BLaER1 treated with 17β-estradiol and CSF1 and Interleukin-3, amounts not matched to agents 10 nM and 100 nM (cell line): ENCODE measurements at regions not wholly inside any gene's neighbourhood (a gene's known extent, or its start where the extent isn't known, plus 50 kb on each side); places are given as distances from the start of the nearest gene placed in this dataset.

ENCODE experiments used
- H3K27ac ChIP-seq, 11 experiments: shearing (Covaris generic); formaldehyde crosslinking; 2 replicates each; pipeline ENCODE4 v1.8.1; 2022
- H3K27me3 ChIP-seq, 11 experiments: shearing (Covaris generic); formaldehyde crosslinking; 2 replicates each; pipeline ENCODE4 v1.8.1; 2022
- H3K36me3 ChIP-seq, 11 experiments: shearing (Covaris generic); formaldehyde crosslinking; 2 replicates each; pipeline ENCODE4 v1.8.1; 2022
- H3K4me1 ChIP-seq, 10 experiments: shearing (Covaris generic); formaldehyde crosslinking; 2 replicates each; pipeline ENCODE4 v1.8.1; 2022
- H3K4me2 ChIP-seq, 11 experiments: shearing (Covaris generic); formaldehyde crosslinking; 2 replicates each; pipeline ENCODE4 v1.8.1; 2022
- H3K4me3 ChIP-seq, 10 experiments: shearing (Covaris generic); formaldehyde crosslinking; 2 replicates each; pipeline ENCODE4 v1.8.1; 2022
- H3K9ac ChIP-seq, 11 experiments: shearing (Covaris generic); formaldehyde crosslinking; 2 replicates each; pipeline ENCODE4 v1.8.1; 2022
- H3K9me3 ChIP-seq, 11 experiments: shearing (Covaris generic); formaldehyde crosslinking; replicated peaks in 1 of 11; 2 replicates each; pipeline ENCODE4 v1.8.1; 2022
- H4K20me1 ChIP-seq, 11 experiments: shearing (Covaris generic); formaldehyde crosslinking; 2 replicates each; pipeline ENCODE4 v1.8.1; 2022
- Cebpa-rat ChIP-seq, 11 experiments: shearing (Covaris generic); IDR thresholded peaks; 2 replicates each; pipeline ENCODE4 v1.8.1; 2022

DNA sequence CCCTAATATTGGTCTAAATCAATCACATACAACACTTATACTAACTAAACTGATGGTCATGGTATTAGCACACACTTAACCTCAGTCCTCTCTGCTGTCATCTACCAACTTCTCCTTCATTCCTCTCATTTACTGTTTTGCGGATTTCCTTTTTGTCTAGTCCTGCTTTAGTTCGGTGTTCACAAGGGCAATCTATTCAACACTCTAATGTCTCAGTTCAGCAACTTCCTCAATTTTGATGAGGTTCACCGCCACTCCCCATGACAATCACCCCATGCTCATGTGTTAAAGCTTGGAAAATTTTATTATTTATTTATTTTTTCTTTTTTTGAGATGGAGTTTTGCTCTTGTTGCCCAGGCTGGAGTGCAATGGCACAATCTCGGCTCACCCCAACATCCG lies 301.1 kb downstream of the PTPRC start:
- H3K4me2 ChIP-seq, result no peak overlapping the region
- no peak overlapping the region for H3K27ac ChIP-seq
- peaks cover 13 to 25% (median 20%) of the 10 kb centered on the region in 11 experiments; a peak in 20 of 22 replicates for H3K9me3 ChIP-seq
- H3K36me3 ChIP-seq, result no peaks in the 10 kb centered on the region; a peak in 2 of 22 replicates
- no peak for TF ChIP-seq Cebpa-rat (IDR thresholded peaks at IDR 0.05)
- no peak overlapping the region for H3K4me3 ChIP-seq
- peaks cover 0 to 19% (median 9%) of the 10 kb centered on the region in 10 experiments; a peak in 10 of 20 replicates for H3K4me1 ChIP-seq
- no peaks in the 10 kb centered on the region for H3K27me3 ChIP-seq
- H4K20me1 ChIP-seq, result peaks cover 0 to 3% (median 0%) of the 10 kb centered on the region in 11 experiments; a peak in 2 of 22 replicates
- no peak overlapping the region for H3K9ac ChIP-seq

DNA sequence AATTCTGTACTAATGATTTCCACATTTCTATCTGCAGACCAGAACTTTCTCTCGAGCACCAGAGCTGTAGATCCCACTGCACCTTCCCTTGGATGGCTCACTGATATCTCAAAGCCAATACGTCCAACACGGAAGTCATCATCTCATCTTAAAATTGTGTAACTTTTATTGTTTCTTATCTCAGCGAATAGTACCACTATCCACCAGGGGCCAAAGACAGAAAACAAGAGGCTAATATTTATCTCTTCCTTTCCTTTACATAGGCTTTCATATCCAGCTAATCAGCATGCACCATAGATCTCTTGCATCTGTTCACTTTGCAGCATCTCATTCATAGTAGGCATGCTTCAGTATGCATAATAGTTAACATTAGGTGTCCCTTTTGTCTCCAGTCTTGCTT lies 303.6 kb downstream of the PTPRC start:
- no peak overlapping the region for H3K4me2 ChIP-seq
- no peak overlapping the region for H3K9ac ChIP-seq
- H4K20me1 ChIP-seq, result no peaks in the 10 kb centered on the region
- H3K9me3 ChIP-seq, result peaks cover 13 to 25% (median 20%) of the 10 kb centered on the region in 11 experiments; a peak in 20 of 22 replicates
- H3K4me3 ChIP-seq, result no peak overlapping the region
- H3K27me3 ChIP-seq, result no peaks in the 10 kb centered on the region
- H3K27ac ChIP-seq, result no peak overlapping the region
- no peaks in the 10 kb centered on the region; a peak in 1 of 22 replicates for H3K36me3 ChIP-seq
- TF ChIP-seq Cebpa-rat (IDR thresholded peaks at IDR 0.05), result no peak
- H3K4me1 ChIP-seq, result peaks cover 0 to 19% (median 9%) of the 10 kb centered on the region in 10 experiments; a peak in 10 of 20 replicates

DNA sequence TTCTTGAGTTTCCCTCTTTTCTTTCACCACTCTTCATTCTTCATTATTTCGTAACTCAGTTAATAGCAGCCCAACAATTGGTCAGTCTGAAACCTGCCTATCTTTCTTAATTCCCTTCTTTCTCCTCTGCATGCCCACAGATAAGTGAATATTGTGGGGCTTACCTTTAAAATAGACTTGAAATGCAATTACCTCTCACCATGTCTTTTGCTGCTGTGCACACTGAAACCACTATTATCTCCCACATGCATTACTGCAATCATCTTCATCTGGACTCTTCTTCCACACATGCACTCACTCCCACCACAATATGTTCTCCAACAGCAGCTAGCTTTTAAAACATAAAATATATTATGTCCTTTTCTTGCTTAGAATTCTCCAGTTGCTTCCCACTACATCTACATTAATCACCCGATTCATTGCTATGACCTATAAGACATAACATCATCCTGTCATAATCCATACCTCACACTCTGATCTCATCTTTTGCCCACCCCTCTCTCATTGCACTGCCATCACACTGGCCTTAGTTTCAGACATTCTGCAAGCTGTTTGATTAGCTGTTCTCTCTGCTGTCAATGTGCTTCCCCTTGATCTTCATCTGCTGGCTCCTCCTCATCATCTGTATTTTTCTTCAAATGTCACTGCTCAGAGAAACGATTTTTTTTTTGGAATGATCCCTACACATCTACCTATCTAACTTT lies 304.8 kb downstream of the PTPRC start:
- TF ChIP-seq Cebpa-rat (IDR thresholded peaks at IDR 0.05), result no peak
- Histone ChIP-seq H3K27me3 (no peaks in the 10 kb centered on the region), H3K27ac (no peak overlapping the region), H3K4me1 (peaks cover 0 to 8% (median 0%) of the 10 kb centered on the region in 10 experiments; a peak in 2 of 20 replicates), H3K4me2 (no peak overlapping the region), H3K9ac (no peak overlapping the region), H3K9me3 (peaks cover 13 to 25% (median 20%) of the 10 kb centered on the region in 11 experiments; a peak in 20 of 22 replicates), H4K20me1 (no peaks in the 10 kb centered on the region), H3K4me3 (no peak overlapping the region), H3K36me3 (no peaks in the 10 kb centered on the region; a peak in 1 of 22 replicates)

DNA sequence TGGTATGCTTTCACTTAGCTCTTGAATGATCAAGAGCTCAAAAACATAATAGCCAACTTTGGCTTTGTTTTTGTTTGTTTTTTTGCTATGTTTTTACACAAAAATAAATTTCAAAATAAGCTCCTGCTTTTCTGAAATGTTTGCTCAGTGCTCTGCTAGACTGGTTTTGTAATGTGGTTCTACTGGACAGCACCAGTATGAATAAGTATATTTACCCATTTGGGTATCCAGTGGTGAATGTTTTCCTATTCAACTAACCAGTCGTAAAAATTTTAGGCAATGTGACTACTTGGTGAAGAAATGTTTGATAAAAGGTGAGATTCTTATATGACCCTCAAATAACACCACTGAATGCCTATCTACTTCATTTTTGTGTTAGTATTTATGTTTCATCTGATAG lies 308.6 kb downstream of the PTPRC start:
- no peak for TF ChIP-seq Cebpa-rat (IDR thresholded peaks at IDR 0.05)
- Histone ChIP-seq H3K4me3 (no peak overlapping the region), H3K36me3 (no peaks in the 10 kb centered on the region), H3K27ac (no peak overlapping the region), H4K20me1 (no peaks in the 10 kb centered on the region), H3K9ac (no peak overlapping the region), H3K9me3 (peaks cover 6 to 11% (median 8%) of the 10 kb centered on the region in 11 experiments; a peak in 11 of 22 replicates), H3K4me1 (no peaks in the 10 kb centered on the region), H3K4me2 (no peak overlapping the region), H3K27me3 (no peaks in the 10 kb centered on the region)

DNA sequence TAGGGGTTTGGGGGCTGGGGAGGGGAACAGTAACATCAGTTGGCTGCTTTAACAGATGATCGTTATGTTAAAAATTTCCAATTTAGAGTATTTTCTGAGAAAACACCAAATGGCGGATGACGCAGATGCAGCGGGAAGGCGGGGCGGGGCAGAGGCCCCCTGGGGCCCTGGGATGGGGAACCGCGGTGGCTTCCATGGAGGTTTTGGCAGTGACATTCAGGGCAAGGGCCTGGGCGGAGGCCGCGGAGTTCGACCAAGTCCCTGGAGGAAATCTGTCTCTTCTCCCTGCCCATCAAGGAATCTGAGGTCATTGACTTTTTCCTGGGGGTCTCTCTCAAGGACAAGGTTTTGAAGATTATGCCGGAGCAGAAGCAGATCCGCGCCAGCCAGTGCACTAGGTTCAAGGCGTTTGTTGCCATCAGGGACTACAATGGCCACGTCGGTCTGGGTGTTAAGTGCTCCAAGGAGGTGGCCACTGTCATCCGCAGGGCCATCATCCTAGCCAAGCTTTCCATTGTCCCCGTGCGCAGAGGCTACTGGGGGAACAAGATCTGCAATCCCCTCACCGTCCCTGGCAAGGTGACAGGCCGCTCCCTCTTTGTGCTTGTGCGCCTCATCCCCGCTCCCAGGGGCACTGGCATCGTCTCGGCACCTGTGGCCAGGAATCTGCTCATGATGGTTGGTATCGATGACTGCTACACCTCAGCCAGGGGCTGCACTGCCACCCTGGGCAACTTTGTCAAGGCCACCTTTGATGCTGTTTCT lies 310.2 kb downstream of the PTPRC start:
- H3K9me3 ChIP-seq, result peaks cover 6 to 11% (median 8%) of the 10 kb centered on the region in 11 experiments; a peak in 11 of 22 replicates
- no peaks in the 10 kb centered on the region for H4K20me1 ChIP-seq
- no peak overlapping the region for H3K27ac ChIP-seq
- H3K4me2 ChIP-seq, result no peak overlapping the region
- H3K36me3 ChIP-seq, result no peaks in the 10 kb centered on the region
- no peak overlapping the region for H3K4me3 ChIP-seq
- H3K4me1 ChIP-seq, result no peaks in the 10 kb centered on the region
- TF ChIP-seq Cebpa-rat (IDR thresholded peaks at IDR 0.05), result no peak
- H3K27me3 ChIP-seq, result no peaks in the 10 kb centered on the region
- H3K9ac ChIP-seq, result no peak overlapping the region

DNA sequence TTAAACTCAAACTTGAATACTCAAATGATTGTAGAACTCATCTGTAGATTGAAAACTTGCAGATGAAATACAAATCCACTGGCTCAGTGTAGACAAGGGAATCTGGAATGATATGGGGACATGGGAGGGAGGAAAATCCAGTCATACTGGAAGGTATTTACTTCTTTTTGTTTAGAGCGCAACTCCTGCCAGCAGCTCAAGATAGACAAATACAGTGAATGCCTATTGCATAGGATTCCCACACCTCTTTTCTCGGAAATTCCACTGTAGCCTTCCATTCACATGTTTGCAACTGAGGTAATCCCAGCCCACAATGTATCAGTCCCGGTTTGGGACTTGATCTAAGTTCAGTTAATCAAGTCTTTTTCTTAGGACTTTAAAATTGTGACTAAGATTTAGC lies 311.2 kb downstream of the PTPRC start:
- no peak overlapping the region for H3K27ac ChIP-seq

DNA sequence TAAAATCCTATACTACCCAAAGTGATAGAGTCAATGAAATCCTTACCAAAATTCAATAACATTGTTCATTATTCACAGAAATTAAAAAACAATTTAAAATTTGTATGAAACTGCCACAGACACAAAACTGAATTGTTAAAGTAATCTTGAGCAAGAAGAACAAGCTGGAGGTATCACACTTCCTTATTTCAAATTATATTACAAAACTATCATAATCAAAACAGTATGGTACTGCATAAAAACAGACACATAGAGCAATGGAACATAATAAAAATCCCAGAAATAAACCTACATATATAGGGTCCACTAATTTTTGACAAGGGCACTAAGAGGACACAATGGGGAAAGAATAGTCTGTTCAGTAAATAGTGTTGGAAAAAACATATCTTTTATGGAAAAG lies 316.2 kb downstream of the PTPRC start:
- Histone ChIP-seq H3K36me3 (no peaks in the 10 kb centered on the region), H3K4me1 (no peaks in the 10 kb centered on the region), H3K9me3 (peaks cover 10 to 24% (median 17%) of the 10 kb centered on the region in 11 experiments; a peak in 20 of 22 replicates), H4K20me1 (no peaks in the 10 kb centered on the region), H3K9ac (no peak overlapping the region), H3K4me3 (no peak overlapping the region), H3K27ac (no peak overlapping the region), H3K27me3 (no peaks in the 10 kb centered on the region), H3K4me2 (no peak overlapping the region)
- no peak for TF ChIP-seq Cebpa-rat (IDR thresholded peaks at IDR 0.05)

More for the DNA sequence above, 311.2 kb downstream of the PTPRC start:
- H3K4me1 ChIP-seq, result no peaks in the 10 kb centered on the region
- H3K9ac ChIP-seq, result no peak overlapping the region
- H3K4me3 ChIP-seq, result no peak overlapping the region
- H3K36me3 ChIP-seq, result no peaks in the 10 kb centered on the region
- peaks cover 8 to 18% (median 14%) of the 10 kb centered on the region in 11 experiments; a peak in 21 of 22 replicates for H3K9me3 ChIP-seq
- no peaks in the 10 kb centered on the region for H3K27me3 ChIP-seq
- no peak overlapping the region for H3K4me2 ChIP-seq
- no peaks in the 10 kb centered on the region for H4K20me1 ChIP-seq
- TF ChIP-seq Cebpa-rat (IDR thresholded peaks at IDR 0.05), result no peak

DNA sequence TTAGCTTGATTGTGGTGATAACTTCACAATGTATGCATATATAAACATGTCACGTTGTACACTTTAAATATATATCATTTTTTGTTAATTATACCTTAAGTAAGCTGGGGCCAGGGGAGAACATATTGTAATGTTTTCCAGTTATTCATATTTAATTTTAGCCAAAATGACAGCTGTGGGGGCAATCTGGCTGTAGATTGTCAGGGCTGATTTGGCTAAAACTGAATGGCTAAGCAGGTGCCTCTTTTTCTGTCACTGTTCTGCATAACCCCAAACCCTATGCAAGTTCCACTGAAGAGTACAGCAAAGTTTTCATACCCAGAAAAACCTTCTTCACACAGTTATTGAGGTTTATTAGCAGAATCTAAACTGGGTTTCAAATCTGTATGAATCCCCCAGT lies 318.2 kb downstream of the PTPRC start:
- Histone ChIP-seq H3K27ac (no peak overlapping the region), H3K36me3 (no peaks in the 10 kb centered on the region), H3K4me1 (no peaks in the 10 kb centered on the region), H3K9ac (no peak overlapping the region), H3K4me3 (no peak overlapping the region), H3K4me2 (no peak overlapping the region), H4K20me1 (no peaks in the 10 kb centered on the region), H3K9me3 (peaks cover 12 to 31% (median 21%) of the 10 kb centered on the region in 11 experiments; a peak in 21 of 22 replicates), H3K27me3 (no peaks in the 10 kb centered on the region)
- TF ChIP-seq Cebpa-rat (IDR thresholded peaks at IDR 0.05), result no peak

DNA sequence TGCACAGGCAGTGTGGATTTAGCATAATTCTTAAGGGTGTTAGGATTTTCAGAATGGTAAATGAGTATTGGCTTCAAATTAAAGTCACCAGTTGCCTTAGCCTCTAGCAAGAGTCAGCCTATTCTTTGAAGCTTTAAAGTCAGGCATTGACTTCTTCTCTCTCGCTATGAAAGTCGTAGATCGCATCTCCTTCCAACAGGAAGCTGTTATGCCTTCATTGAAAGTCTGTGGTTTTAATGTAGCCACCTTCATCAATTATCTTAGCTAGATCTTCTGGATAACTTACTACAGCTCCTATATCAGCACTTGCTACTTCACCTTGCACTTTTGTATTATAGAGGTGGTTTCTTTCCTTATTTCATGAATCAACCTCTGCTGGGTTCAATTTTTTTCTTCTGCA lies 320.2 kb downstream of the PTPRC start:
- Histone ChIP-seq H3K4me1 (no peaks in the 10 kb centered on the region), H3K27me3 (no peaks in the 10 kb centered on the region), H4K20me1 (no peaks in the 10 kb centered on the region), H3K27ac (no peak overlapping the region), H3K9me3 (peaks cover 21 to 42% (median 36%) of the 10 kb centered on the region in 11 experiments; a peak in 21 of 22 replicates), H3K4me2 (no peak overlapping the region), H3K4me3 (no peak overlapping the region), H3K9ac (no peak overlapping the region), H3K36me3 (no peaks in the 10 kb centered on the region)
- no peak for TF ChIP-seq Cebpa-rat (IDR thresholded peaks at IDR 0.05)
